Parathyroid adenoma (tissue), 2 donors: ENCODE measurements at regions not wholly inside any gene's neighbourhood (a gene's known extent, or its start where the extent isn't known, plus 50 kb on each side); places are given as distances from the start of the nearest gene placed in this dataset.
"Not testable (repeated sequence)": the region's sequence is repeated elsewhere in the genome, so short reads cannot be mapped to it uniquely, and the experiment has no call there.

Experiments used
- H2AFZ ChIP-seq: fragments of 300-600 bp; sonication (generic); one replicate; pipeline ENCODE4 v1.7.0; 2017; ENCODE audit warnings: antibody characterized with exemption, mild to moderate bottlenecking
- H3K27ac ChIP-seq: fragments of 300-600 bp; sonication (generic); one replicate; pipeline ENCODE4 v1.7.0; 2017
- H3K27me3 ChIP-seq: fragments of 300-600 bp; sonication (generic); one replicate; pipeline ENCODE4 v1.7.0; 2017; ENCODE audit warnings: low read length; ENCODE audit not compliant: control insufficient read depth, insufficient read depth
- H3K36me3 ChIP-seq: fragments of 300-600 bp; sonication (generic); one replicate; pipeline ENCODE4 v1.7.0; 2017; ENCODE audit warnings: low read length; ENCODE audit not compliant: control insufficient read depth, insufficient read depth
- H3K4me1 ChIP-seq: fragments of 300-600 bp; sonication (generic); one replicate; pipeline ENCODE4 v1.7.0; 2017; ENCODE audit warnings: control low read depth
- H3K4me2 ChIP-seq: fragments of 300-600 bp; sonication (generic); one replicate; pipeline ENCODE4 v1.7.0; 2017; ENCODE audit warnings: low read length
- H3K4me3 ChIP-seq: fragments of 300-600 bp; sonication (generic); one replicate; pipeline ENCODE4 v1.7.0; 2017; ENCODE audit warnings: low read depth, low read length
- H3K79me2 ChIP-seq: fragments of 300-600 bp; sonication (generic); one replicate; pipeline ENCODE4 v1.7.0; 2017; ENCODE audit warnings: control low read depth
- H3K9ac ChIP-seq: fragments of 300-600 bp; sonication (generic); one replicate; pipeline ENCODE4 v1.7.0; 2017; ENCODE audit warnings: mild to moderate bottlenecking
- H3K9me3 ChIP-seq: fragments of 300-600 bp; sonication (generic); one replicate; pipeline ENCODE4 v1.7.0; 2017; ENCODE audit warnings: low read length; ENCODE audit not compliant: control insufficient read depth
- CTCF ChIP-seq: fragments of 300-600 bp; sonication (generic); IDR thresholded peaks from one replicate; pipeline ENCODE4 v1.7.0; 2017; ENCODE audit warnings: antibody characterized with exemption, mild to moderate bottlenecking
- donor health status: primary hyperparathyroidism.

DNA sequence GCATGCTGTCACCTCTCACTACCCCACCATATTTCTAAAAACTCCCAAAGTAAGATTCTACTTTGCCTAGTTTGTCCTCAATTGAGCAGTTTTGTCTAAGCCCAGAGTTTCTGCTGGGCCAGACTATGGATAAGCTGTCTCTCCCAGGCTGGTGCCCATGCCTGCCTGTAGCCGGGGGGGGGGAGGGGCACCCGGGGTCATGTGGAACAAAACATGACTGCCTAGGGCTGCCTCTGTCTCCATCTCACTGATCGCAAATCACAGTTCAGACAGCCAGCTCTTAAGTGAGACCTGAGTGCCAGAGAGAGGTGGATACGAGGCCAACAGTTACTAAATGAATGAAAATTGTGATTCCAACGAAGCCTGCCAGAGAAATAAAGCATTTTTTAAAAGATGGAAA lies 78.8 kb upstream of the RPRML start:
- H3K4me3 ChIP-seq: no peak overlapping the region
- no peaks in the 10 kb centered on the region for H3K27me3 ChIP-seq
- H3K4me2 ChIP-seq: no peak overlapping the region
- no peak overlapping the region for H3K9ac ChIP-seq
- H3K79me2 ChIP-seq: no peaks in the 10 kb centered on the region
- TF ChIP-seq CTCF: no peak
- no peaks in the 10 kb centered on the region for H3K36me3 ChIP-seq
- H3K27ac ChIP-seq: no peak overlapping the region
- H3K4me1 ChIP-seq: no peaks in the 10 kb centered on the region
- no peak overlapping the region for H2AFZ ChIP-seq
- no peaks in the 10 kb centered on the region for H3K9me3 ChIP-seq

- not testable (repeated sequence) for H3K9me3 ChIP-seq, H3K4me2 ChIP-seq, H3K4me3 ChIP-seq, H3K79me2 ChIP-seq, H3K9ac ChIP-seq, H3K4me1 ChIP-seq, H3K27ac ChIP-seq, H3K27me3 ChIP-seq, H3K36me3 ChIP-seq, H2AFZ ChIP-seq
Measured at GRCh38 chr17:47057279-47057678, 78.2 kb upstream of the RPRML start.

GRCh38 chr17:47056687-47057086 lies 77.6 kb upstream of the RPRML start:
- not testable (repeated sequence) for H3K9me3 ChIP-seq, H3K79me2 ChIP-seq, H3K4me3 ChIP-seq, H3K27me3 ChIP-seq, H3K4me2 ChIP-seq, H3K36me3 ChIP-seq, H2AFZ ChIP-seq, H3K4me1 ChIP-seq, H3K27ac ChIP-seq, H3K9ac ChIP-seq
